MM.1S (cell line): ENCODE measurements at regions not wholly inside any gene's neighbourhood (a gene's known extent, or its start where the extent isn't known, plus 50 kb on each side); places are given as distances from the start of the nearest gene placed in this dataset.

ENCODE experiments used
- DNase-seq: peaks from one replicate; pipeline ENCODE4 v3.0.0-alpha.2; 2015
- H2AFZ ChIP-seq: fragments of 300-600 bp; sonication (generic); 2 replicates; pipeline ENCODE4 v1.6.0; 2016; ENCODE audit warnings: antibody characterized with exemption, low read length
- H3F3A ChIP-seq: fragments of 300-600 bp; sonication (generic); 2 replicates; pipeline ENCODE4 v1.6.1; 2016; ENCODE audit warnings: mild to moderate bottlenecking, antibody characterized with exemption, low read length, moderate library complexity, mixed read lengths; ENCODE audit not compliant: insufficient read depth
- H3K27ac ChIP-seq: fragments of 300-600 bp; sonication (generic); 2 replicates; pipeline ENCODE4 v1.5.1; 2016; ENCODE audit warnings: mild to moderate bottlenecking, low read length
- H3K27me3 ChIP-seq: fragments of 300-600 bp; sonication (generic); replicated peaks from 2 replicates; pipeline ENCODE4 v1.6.0; 2016; ENCODE audit warnings: low read length; ENCODE audit not compliant: insufficient read depth
- H3K36me3 ChIP-seq: fragments of 300-600 bp; sonication (generic); replicated peaks from 2 replicates; pipeline ENCODE4 v1.6.1; 2016; ENCODE audit warnings: mild to moderate bottlenecking, low read length, mixed read lengths; ENCODE audit not compliant: insufficient read depth
- H3K4me1 ChIP-seq: fragments of 300-600 bp; sonication (generic); 2 replicates; pipeline ENCODE4 v1.6.1; 2016; ENCODE audit warnings: low read length, mixed read lengths
- H3K4me2 ChIP-seq: fragments of 300-600 bp; sonication (generic); 2 replicates; pipeline ENCODE4 v1.6.0; 2016; ENCODE audit warnings: low read depth, low read length
- H3K4me3 ChIP-seq: fragments of 300-600 bp; sonication (generic); 2 replicates; pipeline ENCODE4 v1.5.1; 2016; ENCODE audit warnings: low read length, mixed read lengths
- H3K79me2 ChIP-seq: fragments of 300-600 bp; sonication (generic); 2 replicates; pipeline ENCODE4 v1.6.1; 2016; ENCODE audit warnings: mixed run types, low read length, mixed read lengths
- H3K9ac ChIP-seq: fragments of 300-600 bp; sonication (generic); 2 replicates; pipeline ENCODE4 v1.6.1; 2016; ENCODE audit warnings: low read length, mixed read lengths
- H3K9me2 ChIP-seq: fragments of 300-600 bp; sonication (generic); replicated peaks from 2 replicates; pipeline ENCODE4 v1.6.1; 2016; ENCODE audit warnings: mild to moderate bottlenecking, low read length, mixed read lengths; ENCODE audit not compliant: insufficient read depth
- H3K9me3 ChIP-seq: fragments of 300-600 bp; sonication (generic); replicated peaks from 2 replicates; pipeline ENCODE4 v1.6.1; 2016; ENCODE audit warnings: mild to moderate bottlenecking, low read length, mixed read lengths; ENCODE audit not compliant: insufficient read depth
- H4K20me1 ChIP-seq: fragments of 300-600 bp; sonication (generic); 2 replicates; pipeline ENCODE4 v1.6.1; 2016; ENCODE audit warnings: mild to moderate bottlenecking, low read length, moderate library complexity, mixed read lengths; ENCODE audit not compliant: insufficient read depth
- CTCF ChIP-seq: fragments of 300-600 bp; sonication (generic); IDR thresholded peaks from 2 replicates; pipeline ENCODE4 v1.5.1; 2016; ENCODE audit warnings: antibody characterized with exemption, low read length, mixed read lengths
- EZH2 ChIP-seq: fragments of 300-600 bp; sonication (generic); optimal IDR thresholded peaks from 2 replicates; pipeline ENCODE3; 2017; ENCODE audit warnings: low read depth, mild to moderate bottlenecking, antibody characterized with exemption, low read length, mixed read lengths
- EZH2phosphoT487 ChIP-seq: fragments of 300-600 bp; sonication (generic); IDR thresholded peaks from 2 replicates; pipeline ENCODE4 v1.6.1; 2018; ENCODE audit warnings: antibody characterized with exemption, low read length

- Histone ChIP-seq H3K27me3 (no peaks in the 10 kb centered on the region), H3K27ac (no peak overlapping the region), H3F3A (no peaks in the 10 kb centered on the region), H4K20me1 (no peaks in the 10 kb centered on the region), H3K4me1 (no peaks in the 10 kb centered on the region), H3K9ac (no peak overlapping the region), H2AFZ (no peak overlapping the region), H3K79me2 (no peaks in the 10 kb centered on the region), H3K9me2 (no peaks in the 10 kb centered on the region), H3K9me3 (no peaks in the 10 kb centered on the region), H3K36me3 (no peaks in the 10 kb centered on the region), H3K4me2 (no peak overlapping the region), H3K4me3 (no peak overlapping the region)
- DNase-seq: no peak
- TF ChIP-seq EZH2phosphoT487 (no peak), EZH2 (no peak), CTCF (no peak)
These were observed 358.2 kb downstream of the KIF16B start for GRCh38 chr20:16215041-16215440.

- H3K9ac ChIP-seq: no peak overlapping the region
- no peak overlapping the region for H3K4me3 ChIP-seq
- TF ChIP-seq EZH2: no peak
- no peak for TF ChIP-seq EZH2phosphoT487
- no peak for TF ChIP-seq CTCF
- no peaks in the 10 kb centered on the region for H3K9me2 ChIP-seq
- no peaks in the 10 kb centered on the region for H3K4me1 ChIP-seq
- no peak for DNase-seq
- no peaks in the 10 kb centered on the region for H3K79me2 ChIP-seq
- no peaks in the 10 kb centered on the region for H3F3A ChIP-seq
- no peak overlapping the region for H3K27ac ChIP-seq
- H3K9me3 ChIP-seq: no peaks in the 10 kb centered on the region
- no peak overlapping the region for H3K4me2 ChIP-seq
- no peaks in the 10 kb centered on the region for H3K27me3 ChIP-seq
- H3K36me3 ChIP-seq: no peaks in the 10 kb centered on the region
- no peak overlapping the region for H2AFZ ChIP-seq
- no peaks in the 10 kb centered on the region for H4K20me1 ChIP-seq
These were observed 360.5 kb downstream of the KIF16B start for GRCh38 chr20:16212790-16213189.

GRCh38 chr20:16209951-16210361 lies 363.3 kb downstream of the KIF16B start:
- Histone ChIP-seq H3K36me3 (no peaks in the 10 kb centered on the region), H3K9me2 (no peaks in the 10 kb centered on the region), H2AFZ (no peak overlapping the region), H3K27ac (no peak overlapping the region), H3K79me2 (no peaks in the 10 kb centered on the region), H3F3A (no peaks in the 10 kb centered on the region), H3K4me1 (no peaks in the 10 kb centered on the region), H4K20me1 (no peaks in the 10 kb centered on the region), H3K9me3 (no peaks in the 10 kb centered on the region), H3K4me3 (no peak overlapping the region), H3K27me3 (no peaks in the 10 kb centered on the region), H3K4me2 (no peak overlapping the region), H3K9ac (no peak overlapping the region)
- DNase-seq: no peak
- TF ChIP-seq CTCF: no peak
- no peak for TF ChIP-seq EZH2
- TF ChIP-seq EZH2phosphoT487: no peak

- Histone ChIP-seq H3K4me3 (no peak overlapping the region), H2AFZ (no peak overlapping the region), H3K36me3 (no peaks in the 10 kb centered on the region), H3K9ac (no peak overlapping the region), H3K27me3 (no peaks in the 10 kb centered on the region), H3K4me1 (no peaks in the 10 kb centered on the region), H3K4me2 (no peak overlapping the region), H4K20me1 (no peaks in the 10 kb centered on the region), H3F3A (no peaks in the 10 kb centered on the region), H3K79me2 (no peaks in the 10 kb centered on the region), H3K9me3 (no peaks in the 10 kb centered on the region), H3K9me2 (no peaks in the 10 kb centered on the region), H3K27ac (no peak overlapping the region)
- no peak for TF ChIP-seq CTCF
- DNase-seq: no peak
These were observed 363.9 kb downstream of the KIF16B start for GRCh38 chr20:16209357-16209756.
